ENCODE measurements at regions not wholly inside any gene's neighbourhood (a gene's known extent, or its start where the extent isn't known, plus 50 kb on each side); places are given as distances from the start of the nearest gene placed in this dataset.

DNA sequence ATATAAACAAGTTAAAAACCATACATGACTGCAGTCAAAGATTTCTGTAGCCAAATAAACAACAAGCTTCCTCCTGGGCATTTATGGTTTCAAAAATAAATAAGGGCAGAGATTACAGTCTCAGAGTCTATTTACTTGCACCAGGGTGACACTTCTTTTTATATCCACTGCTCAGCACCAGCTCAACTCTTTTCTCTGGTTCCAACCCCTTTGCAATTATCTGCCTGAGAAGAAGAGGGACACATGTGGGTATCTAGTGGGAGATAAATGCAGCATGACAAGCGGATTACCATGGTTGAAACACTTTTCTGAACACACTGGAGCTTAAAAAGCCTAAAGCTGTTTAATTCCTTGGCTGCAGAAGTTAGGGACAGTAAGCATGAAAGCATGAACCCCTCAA lies 311.5 kb downstream of the CNTN3 start:
- Histone ChIP-seq H4K20me1 (ENCODE audit: insufficient read depth) (no peaks in the 10 kb centered on the region), H2AFZ (no peak overlapping the region), H3K4me2 (no peak overlapping the region), H3K27ac (no peak overlapping the region), H3K9me2 (ENCODE audit: insufficient read depth) (no peaks in the 10 kb centered on the region), H3K36me3 (ENCODE audit: low read depth) (no peaks in the 10 kb centered on the region), H3K27me3 (ENCODE audit: insufficient read depth, low read depth) (no peaks in the 10 kb centered on the region), H3K9me3 (ENCODE audit: insufficient read depth, low read depth) (no peaks in the 10 kb centered on the region), H3F3A (ENCODE audit: insufficient read depth, low read depth) (no peaks in the 10 kb centered on the region), H3K79me2 (ENCODE audit: low read depth) (no peaks in the 10 kb centered on the region), H3K4me3 (no peak overlapping the region), H3K4me1 (replicated peaks; ENCODE audit: insufficient read depth) (no peaks in the 10 kb centered on the region)
- intact Hi-C loops (cut with micrococcal nuclease; ENCODE audit: unreplicated experiment), result no loop called here
- TF ChIP-seq EZH2 (IDR thresholded peaks at IDR 0.05; ENCODE audit: low read depth), result no peak
- TF ChIP-seq, protein P1, sequence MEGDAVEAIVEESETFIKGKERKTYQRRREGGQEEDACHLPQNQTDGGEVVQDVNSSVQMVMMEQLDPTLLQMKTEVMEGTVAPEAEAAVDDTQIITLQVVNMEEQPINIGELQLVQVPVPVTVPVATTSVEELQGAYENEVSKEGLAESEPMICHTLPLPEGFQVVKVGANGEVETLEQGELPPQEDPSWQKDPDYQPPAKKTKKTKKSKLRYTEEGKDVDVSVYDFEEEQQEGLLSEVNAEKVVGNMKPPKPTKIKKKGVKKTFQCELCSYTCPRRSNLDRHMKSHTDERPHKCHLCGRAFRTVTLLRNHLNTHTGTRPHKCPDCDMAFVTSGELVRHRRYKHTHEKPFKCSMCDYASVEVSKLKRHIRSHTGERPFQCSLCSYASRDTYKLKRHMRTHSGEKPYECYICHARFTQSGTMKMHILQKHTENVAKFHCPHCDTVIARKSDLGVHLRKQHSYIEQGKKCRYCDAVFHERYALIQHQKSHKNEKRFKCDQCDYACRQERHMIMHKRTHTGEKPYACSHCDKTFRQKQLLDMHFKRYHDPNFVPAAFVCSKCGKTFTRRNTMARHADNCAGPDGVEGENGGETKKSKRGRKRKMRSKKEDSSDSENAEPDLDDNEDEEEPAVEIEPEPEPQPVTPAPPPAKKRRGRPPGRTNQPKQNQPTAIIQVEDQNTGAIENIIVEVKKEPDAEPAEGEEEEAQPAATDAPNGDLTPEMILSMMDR (conservative IDR thresholded peaks at IDR 0.05), result no peak
- ChIA-PET POLR2A (ENCODE audit: unreplicated experiment) (no interaction called here), CTCF (no interaction called here)
- no peak for DNase-seq
- no TSS peak for BruUV-seq (replicated peaks)

DNA sequence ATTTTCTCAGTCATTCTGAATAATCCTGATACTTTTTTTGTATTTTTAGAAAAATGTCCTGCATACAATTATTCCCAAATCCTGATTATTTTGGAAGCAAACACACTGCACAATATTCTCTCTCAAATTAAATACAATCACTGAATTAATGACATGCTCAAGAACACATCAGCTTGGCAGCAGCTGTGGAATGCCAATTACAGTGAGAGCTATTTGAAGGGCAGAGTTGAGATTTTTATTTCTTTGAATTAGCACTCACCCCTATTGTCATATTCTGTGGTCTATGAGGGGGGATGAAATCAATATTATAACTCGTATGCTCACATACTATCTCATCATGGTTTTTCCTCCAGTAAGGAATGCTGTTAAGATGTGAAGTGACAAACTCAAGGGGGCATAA lies 312.2 kb downstream of the CNTN3 start:
- Histone ChIP-seq H3K4me2 (no peak overlapping the region), H3K4me1 (replicated peaks; ENCODE audit: insufficient read depth) (no peaks in the 10 kb centered on the region), H3K27ac (no peak overlapping the region), H2AFZ (no peak overlapping the region), H4K20me1 (ENCODE audit: insufficient read depth) (no peaks in the 10 kb centered on the region), H3K9me2 (ENCODE audit: insufficient read depth) (no peaks in the 10 kb centered on the region), H3K9me3 (ENCODE audit: insufficient read depth, low read depth) (no peaks in the 10 kb centered on the region), H3K36me3 (ENCODE audit: low read depth) (no peaks in the 10 kb centered on the region), H3F3A (ENCODE audit: insufficient read depth, low read depth) (no peaks in the 10 kb centered on the region), H3K4me3 (no peak overlapping the region), H3K79me2 (ENCODE audit: low read depth) (no peaks in the 10 kb centered on the region), H3K27me3 (ENCODE audit: insufficient read depth, low read depth) (no peaks in the 10 kb centered on the region)
- ChIA-PET CTCF (no interaction called here), POLR2A (ENCODE audit: unreplicated experiment) (no interaction called here)
- no peak for DNase-seq
- TF ChIP-seq, protein P1 (conservative IDR thresholded peaks at IDR 0.05), result no peak
- no peak for TF ChIP-seq EZH2 (IDR thresholded peaks at IDR 0.05; ENCODE audit: low read depth)
- intact Hi-C loops (cut with micrococcal nuclease; ENCODE audit: unreplicated experiment), result no loop called here
- BruUV-seq (replicated peaks), result no TSS peak

DNA sequence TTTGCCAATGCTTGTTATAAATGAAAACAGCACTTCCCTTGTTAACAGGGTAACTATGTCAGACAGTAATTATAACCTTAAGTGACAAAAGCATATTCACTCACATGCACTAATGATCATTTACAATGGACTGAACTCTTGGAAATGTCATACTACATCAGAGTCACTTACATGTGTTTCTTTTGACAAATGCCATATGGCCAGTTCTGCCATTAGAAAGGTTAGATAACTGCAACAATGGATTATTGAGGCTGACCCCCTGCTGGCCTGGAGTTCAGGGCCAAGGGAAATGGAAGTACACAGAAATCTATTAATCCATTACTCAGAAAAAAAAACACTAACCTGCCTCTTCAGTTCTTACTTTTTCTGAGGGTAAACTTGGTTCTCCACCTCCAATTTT lies 313.4 kb downstream of the CNTN3 start:
- CTCF ChIA-PET, result no interaction called here
- no TSS peak for BruUV-seq (replicated peaks)
- no peak overlapping the region for H2AFZ ChIP-seq

More for the DNA sequence above, 313.4 kb downstream of the CNTN3 start:
- Histone ChIP-seq H3K79me2 (ENCODE audit: low read depth) (no peaks in the 10 kb centered on the region), H3K4me2 (no peak overlapping the region), H3K9me3 (ENCODE audit: insufficient read depth, low read depth) (no peaks in the 10 kb centered on the region), H3K27ac (no peak overlapping the region), H4K20me1 (ENCODE audit: insufficient read depth) (no peaks in the 10 kb centered on the region), H3K36me3 (ENCODE audit: low read depth) (no peaks in the 10 kb centered on the region), H3K9me2 (ENCODE audit: insufficient read depth) (no peaks in the 10 kb centered on the region), H3K4me1 (replicated peaks; ENCODE audit: insufficient read depth) (no peaks in the 10 kb centered on the region), H3K27me3 (ENCODE audit: insufficient read depth, low read depth) (no peaks in the 10 kb centered on the region), H3F3A (ENCODE audit: insufficient read depth, low read depth) (no peaks in the 10 kb centered on the region), H3K4me3 (no peak overlapping the region)
- TF ChIP-seq, protein P1 (conservative IDR thresholded peaks at IDR 0.05), result no peak
- no peak for TF ChIP-seq EZH2 (IDR thresholded peaks at IDR 0.05; ENCODE audit: low read depth)
- POLR2A ChIA-PET (ENCODE audit: unreplicated experiment), result no interaction called here
- no peak for DNase-seq
- intact Hi-C loops (cut with micrococcal nuclease; ENCODE audit: unreplicated experiment), result no loop called here

Data from PC-9 (cell line).